HCEC 1CT (cell line): ENCODE measurements at regions not wholly inside any gene's neighbourhood (a gene's known extent, or its start where the extent isn't known, plus 50 kb on each side); places are given as distances from the start of the nearest gene placed in this dataset.

ENCODE experiments used
- DNase-seq: peaks from one replicate; pipeline ENCODE4 v3.0.0-alpha.2; 2017

DNA sequence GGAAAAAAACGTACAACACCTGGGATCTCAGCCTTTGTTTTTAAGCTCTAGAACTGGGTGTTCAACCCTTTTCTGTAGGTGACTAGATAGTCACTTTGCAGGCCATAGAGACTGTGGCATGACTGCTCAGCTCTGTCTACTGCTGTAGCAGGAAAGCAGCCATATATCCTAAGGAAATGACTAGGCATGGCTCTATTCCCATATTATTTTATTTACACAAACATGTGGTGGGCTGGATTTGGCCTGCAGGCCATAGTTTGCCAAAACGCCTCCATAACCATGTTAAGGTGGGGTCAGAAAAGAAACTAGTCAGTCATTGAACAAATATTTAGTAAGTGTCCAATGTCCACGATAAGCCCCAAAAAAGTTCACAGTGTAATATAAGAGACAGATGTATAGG is 452.5 kb downstream of the MCTP2 start:
- DNase-seq: no peak

DNA sequence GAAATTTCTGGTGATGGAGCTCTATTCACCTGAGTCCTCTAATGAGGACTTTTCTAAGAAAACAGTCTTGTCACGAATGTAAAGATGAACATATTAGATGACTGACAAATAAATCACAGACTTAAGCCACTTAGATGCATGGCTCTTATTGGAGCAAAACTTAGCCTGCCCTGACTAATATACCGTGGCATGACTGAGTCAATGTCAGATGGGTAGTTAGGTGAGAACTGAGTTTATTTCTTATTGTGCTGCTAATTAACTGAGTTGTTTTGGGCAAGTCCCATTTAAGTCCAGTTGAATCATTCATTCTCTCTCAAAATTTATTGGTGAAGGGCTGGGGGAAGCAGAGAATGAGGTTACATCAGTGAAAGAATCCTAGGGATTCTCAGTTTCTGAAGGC is 459.8 kb downstream of the MCTP2 start:
- no peak for DNase-seq

DNA sequence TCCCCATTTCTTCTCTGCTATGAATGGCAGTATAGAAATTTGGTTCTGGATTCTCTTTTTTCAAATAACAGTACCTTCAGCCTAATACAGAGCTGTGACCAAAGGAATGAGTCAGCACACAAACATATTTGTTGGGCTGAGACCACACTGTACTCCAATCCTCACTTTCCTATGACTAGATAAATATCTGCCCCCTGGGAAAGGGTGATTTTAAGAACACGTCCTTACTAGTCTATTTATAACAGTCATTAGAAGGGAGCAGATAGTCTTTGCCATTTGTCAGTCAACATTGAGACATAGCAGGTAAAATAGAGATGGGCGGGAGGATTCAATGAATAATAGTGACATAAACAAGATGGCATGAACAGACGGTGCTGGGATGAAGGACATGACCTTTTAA is 461.3 kb downstream of the MCTP2 start:
- no peak for DNase-seq

DNA sequence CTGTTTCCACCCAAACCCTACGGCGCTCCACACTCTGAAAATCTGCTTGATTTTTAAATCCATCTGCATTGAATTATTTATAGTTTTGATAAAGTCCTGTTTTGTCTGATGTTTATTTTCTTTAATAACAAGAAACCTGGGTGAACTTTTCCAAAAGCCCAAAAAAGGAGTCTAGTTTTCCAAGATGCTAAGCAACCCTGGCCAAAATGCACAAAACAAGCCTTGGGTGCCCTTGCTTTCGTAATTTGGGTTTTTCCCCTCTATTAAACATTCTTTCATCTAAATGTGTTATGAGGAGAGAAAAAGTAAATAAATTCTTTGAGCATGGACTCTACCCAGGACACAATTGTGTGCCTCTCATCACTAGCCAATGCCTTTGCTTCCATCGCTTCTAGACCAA is 468.9 kb downstream of the MCTP2 start:
- no peak for DNase-seq

DNA sequence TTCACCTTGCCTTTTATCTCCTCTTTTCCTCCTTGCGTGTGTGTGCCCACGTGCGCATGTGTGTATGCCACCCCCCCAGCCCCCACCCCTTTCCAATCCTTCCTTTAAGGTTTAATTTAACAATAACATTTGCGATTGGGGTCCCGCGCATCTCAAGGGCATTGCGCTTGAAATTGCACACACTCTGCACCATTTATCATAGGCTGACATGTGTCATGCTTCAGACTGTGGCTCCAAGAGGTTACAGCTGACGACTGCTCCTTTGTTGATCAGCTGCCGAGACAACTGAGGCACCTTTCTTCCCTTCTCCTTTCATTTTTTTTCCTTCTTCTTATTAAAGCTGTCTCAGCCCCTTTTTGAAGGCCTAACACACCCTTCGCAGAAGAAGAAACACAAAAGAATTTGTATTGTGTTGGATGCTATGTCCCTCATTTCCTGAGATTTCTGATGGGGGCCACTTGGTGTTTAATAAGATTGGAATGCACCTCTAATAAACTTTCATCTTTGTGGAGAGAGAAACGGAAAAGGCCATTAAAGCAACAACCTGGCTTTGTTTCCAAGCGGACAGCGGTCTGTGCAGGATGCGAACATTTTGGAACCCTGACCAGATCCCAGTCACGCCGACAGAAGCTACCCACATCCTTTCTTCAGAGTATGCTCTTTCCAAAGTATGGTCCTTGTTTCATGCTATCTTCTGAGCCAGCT is 470.1 kb downstream of the MCTP2 start:
- no peak for DNase-seq

DNA sequence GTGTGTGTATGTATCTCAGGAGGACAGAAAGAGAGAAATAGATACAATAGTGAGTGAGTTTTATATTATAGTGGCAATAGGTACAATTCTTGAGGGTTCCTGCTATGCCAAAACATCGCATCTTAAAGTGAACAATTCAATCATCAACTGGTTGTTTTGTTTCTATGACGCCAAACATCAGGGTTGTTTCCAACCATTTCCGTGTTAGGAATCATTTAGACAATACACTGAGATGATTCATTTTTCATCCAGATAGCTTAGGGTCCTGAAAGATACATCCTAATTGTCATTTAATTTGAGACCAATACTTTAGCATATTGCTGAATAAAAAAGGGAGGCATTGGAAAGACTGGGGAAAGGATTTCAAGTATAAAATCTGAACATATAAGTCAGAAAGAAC is 472.2 kb downstream of the MCTP2 start:
- DNase-seq: no peak

DNA sequence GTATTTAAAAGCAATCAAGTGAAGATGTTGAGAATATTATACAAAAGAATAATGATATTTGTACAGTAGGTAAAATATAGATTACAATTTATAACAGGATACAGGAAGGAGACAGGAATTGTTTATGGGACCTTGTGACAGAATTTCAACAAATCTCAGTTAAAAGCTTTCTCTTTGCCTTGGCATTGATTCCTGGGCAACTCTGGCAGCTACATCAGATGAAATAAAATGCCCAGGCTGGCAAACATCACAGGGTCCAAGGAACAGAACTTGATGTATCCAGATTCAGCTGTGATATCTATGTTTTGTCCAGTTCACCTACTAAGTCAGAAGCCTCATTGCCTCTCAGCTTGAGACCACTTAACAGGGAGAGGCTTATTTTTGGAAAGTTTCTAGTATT is 473.1 kb downstream of the MCTP2 start:
- DNase-seq: no peak

DNA sequence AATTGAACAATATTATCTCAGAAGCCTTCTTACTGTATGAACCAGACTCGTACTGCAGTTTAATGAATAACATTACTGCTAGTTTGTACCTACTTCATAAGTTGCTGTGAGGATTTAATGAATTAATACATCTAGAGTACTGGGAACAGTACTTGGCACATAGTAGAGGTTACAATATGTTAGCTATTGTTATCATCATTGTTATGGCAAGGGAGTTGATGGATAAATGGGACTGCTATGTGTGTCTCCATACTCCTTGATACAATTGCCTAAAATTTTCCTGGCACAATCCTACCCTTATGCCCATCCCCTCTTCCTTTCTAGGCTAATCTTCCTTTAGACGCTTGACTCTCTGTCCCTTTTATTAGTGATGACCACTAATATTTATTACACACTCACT is 473.6 kb downstream of the MCTP2 start:
- no peak for DNase-seq

DNA sequence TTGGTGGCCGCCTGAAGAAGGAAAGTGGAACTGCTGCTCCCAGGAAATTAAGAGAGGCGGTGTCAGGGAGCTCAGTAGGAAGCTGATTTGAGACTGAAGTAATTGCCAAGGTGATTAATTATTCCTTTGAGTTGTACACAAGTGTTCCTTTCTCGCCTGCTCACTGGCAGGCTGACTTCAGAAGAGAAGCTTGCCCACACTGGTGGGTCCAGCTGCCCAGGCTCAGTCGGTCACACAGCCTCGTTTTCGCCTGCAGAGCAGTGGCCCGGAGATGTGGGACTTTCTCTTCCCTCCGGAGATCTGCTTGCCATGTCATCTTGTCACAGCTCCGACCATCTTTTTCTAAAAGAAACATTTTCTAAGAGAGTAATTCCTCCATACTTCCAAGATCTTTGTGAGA is 478.0 kb downstream of the MCTP2 start:
- DNase-seq: no peak

DNA sequence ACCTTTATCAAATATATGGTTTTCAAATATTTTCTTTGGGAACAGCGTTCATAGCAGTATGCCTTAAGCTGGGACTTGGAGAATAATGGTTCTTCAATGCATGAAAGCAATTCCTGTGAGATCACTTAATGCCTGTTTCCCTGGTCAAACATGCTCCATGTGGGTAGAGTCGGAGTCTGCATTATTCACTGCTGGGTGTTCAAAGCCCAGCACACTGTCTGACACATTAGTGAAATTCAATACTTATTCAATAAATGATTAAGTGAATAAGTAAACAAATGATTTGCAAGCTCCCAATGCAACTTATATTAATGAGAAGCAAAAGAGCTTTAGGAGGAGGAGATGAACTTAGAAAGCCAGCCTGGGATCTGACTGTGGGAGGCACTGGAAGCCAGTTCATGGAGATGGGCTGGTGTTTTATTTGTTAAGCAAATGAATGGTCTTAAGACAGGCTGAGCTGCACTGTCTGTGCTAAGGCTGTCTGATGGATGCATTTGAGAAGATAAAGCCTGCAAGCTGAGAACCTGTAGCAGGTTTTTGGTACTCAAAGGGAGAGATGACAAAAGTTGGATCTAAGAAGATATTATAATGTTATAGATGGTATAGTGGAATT is 490.8 kb downstream of the MCTP2 start:
- DNase-seq: no peak

DNA sequence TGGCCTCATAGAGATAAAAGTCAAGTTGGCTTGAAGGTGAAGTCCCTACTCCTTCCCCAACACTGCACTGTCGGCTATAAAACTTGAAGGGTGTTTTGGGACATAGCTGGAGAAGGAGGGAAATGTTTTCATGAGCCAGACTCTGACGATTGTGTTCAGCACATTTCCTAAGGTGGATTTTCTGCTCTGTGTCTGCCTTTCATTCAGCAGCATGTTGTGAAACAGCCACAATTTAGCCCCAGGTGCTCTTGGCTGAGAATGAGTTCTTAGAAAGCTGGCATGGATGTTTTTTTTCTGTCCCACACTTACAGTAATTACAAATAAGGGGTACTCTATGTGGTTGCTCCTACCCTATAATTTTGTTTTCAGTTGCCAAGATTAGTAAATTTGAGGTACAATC is 492.4 kb downstream of the MCTP2 start:
- DNase-seq: no peak

DNA sequence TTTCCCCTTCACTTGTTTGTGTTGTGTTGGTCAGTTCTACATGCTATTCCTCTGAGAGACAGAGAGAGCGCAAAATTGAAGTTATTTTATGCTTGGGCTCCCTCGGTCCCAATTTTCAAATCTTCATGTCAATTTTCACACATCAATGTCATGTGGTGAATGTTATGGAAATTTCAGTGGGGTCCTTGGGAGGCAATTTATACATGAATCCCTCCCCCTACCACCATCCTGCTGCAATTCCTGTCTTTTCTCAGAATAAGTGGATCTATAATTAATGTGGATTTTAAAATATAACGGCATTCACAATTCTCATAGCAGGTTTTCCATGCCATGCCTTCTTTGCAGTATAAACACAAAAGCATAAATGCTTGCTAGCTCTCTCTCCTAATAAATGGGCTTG is 499.9 kb downstream of the MCTP2 start:
- DNase-seq: no peak

DNA sequence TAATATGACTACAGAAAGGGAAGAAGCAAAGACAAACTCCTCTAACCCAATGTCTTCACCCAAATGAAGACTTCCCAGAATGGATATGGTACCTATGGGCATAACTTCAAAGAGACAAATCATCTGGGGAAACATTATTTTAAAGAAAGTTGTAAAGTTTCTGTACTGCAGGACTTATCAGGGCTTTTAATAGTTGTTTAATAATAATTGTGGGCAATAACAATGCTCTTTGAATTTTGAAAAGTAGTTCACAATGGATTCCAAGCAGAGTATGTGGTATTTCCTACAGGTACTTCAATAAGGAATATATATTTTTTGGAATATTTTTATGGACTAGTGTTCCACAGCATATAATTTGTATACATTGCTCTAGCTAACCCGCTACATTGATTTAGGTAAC is 503.1 kb downstream of the MCTP2 start:
- DNase-seq: no peak

DNA sequence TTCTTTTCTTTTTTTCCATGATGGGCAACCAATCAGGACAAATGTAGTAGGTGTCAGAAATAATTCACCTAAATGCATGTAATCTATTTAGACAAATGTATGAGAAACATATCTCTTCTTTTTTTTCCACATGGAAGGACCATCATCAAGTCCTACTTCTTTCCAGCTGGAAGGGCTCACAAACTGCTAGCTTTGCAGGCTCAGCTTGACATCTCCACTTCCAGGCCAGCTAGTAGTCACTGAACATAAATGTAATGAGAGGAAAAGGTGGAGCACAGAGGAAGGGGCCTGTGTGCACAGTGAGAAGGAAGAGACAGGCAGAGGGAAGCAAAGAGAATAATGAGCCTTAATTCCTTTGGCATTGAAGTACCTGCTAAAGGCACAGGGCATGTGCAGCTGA is 504.9 kb downstream of the MCTP2 start:
- DNase-seq: no peak

DNA sequence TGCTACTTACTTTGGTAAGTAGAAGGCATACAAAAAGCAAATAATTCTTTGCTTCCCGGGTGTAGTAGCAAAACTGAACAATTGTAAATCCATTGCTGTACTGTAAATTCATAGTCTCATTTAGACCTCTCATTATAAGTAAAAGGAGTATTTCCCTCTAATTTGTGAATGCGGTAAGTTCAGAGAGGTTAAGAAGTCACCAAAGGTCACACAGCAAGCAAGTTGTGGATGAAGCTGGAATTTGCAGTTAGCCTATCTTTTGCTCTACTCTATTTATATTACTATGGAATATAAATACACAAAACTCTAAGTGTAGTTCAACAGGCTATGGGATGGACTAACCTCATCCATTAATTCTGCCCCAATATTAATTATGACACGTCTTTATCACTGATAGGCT is 508.3 kb downstream of the MCTP2 start:
- DNase-seq: no peak

DNA sequence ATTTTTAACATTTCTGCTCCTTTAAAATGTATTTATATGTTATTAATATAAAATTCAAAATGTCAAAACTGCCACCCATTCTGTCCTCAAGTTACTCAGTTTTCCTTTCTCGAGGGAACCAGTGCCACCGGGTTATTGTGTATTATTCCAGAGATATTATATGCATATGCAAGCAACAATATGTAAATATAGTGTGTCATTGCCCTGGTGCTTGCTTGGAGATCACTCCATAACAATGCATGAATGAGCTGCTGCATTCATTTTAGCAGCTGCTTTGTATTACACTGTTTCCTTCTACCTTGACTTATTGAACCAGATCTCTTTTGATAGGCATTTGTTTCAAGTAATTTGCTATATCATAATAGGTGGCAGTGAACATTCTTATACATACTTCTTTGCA is 509.1 kb downstream of the MCTP2 start:
- DNase-seq: no peak

DNA sequence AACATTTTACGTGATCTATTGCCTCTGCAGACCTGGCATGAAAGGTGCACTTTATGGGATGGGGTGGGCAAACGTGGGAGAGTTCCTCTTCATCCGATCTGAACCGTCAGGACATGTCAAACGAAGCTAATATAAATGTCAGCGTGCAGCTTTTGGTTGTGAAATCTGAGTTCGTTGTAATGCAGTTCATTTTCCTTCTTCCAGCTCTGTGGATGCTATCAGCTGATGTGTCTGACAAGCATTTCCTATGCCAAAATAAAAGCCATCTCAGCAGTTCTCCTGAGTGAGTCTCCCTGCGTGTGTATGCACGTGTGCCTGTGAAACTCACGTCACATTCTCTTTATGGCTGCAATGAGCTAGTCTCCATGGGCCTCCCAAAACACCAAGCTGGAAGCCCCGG is 512.3 kb downstream of the MCTP2 start:
- no peak for DNase-seq

DNA sequence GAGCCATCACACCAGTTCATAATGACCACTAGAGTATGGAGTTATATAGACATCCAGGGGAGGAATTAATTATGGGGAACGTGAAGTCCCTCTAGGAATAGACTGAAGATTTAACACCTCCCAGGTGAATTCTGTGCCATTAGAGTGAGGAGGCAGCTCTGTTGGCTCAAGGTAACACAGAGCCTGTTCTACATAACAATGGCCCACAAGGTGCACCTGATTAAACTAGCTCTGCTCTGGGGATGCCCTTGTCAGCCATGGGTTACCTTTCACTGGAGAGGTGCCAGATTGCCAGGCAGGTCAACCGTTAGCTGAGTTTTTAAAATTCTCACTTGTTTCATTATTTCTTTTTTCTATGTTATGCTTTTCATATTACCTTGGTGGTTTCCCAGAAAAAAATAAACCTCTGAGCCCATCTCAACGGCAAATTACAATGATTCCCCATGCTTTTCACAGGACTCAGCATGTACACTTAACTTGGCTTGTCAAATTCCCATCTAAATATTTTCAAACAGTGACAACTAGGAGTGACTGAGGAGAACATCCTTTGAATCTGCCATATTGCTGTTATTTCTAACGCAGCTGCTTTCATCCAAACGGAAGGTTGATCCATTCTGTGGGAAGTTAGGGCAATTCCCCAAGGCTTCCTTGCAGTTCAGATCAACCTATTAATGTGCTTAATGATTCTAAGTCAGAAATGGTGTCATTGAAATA is 512.9 kb downstream of the MCTP2 start:
- DNase-seq: no peak

DNA sequence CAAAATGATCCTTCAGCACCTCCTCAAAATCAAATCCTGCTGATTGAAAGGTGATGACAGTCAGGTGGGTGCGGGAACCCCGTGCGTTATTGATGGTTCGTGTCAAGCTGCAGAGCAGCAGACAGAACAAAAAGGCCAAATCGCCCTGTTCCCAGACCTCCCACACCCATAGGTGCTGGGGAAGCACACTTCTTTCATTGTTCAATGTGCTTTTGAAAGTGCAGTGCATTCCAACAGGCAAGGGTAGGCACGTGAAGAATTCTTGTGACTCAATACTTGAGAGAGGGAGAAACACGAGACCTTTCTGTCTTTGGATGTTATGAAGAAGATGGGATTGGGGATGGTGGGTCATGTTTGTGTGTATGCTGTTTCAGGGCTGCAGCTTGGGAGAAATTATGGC is 514.0 kb downstream of the MCTP2 start:
- no peak for DNase-seq

DNA sequence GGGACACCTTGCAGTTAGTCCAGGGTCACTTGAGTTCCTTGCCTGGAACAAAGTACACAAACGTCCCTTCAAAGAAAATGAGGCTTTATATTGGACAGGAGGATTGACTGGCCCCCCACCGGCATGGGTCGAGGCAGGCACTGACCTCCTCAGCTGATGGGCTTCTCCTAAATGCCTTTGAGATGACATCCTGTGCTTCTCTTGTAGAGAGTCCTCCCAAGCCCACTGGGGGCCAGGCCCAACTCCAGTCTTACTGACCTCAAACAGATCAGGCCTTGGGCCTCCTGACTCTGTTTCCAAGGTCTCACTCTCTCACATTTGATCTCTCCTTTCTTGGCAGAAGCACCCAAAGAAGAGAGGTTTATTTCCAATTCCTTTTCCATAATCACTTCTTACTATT is 516.1 kb downstream of the MCTP2 start:
- DNase-seq: no peak

DNA sequence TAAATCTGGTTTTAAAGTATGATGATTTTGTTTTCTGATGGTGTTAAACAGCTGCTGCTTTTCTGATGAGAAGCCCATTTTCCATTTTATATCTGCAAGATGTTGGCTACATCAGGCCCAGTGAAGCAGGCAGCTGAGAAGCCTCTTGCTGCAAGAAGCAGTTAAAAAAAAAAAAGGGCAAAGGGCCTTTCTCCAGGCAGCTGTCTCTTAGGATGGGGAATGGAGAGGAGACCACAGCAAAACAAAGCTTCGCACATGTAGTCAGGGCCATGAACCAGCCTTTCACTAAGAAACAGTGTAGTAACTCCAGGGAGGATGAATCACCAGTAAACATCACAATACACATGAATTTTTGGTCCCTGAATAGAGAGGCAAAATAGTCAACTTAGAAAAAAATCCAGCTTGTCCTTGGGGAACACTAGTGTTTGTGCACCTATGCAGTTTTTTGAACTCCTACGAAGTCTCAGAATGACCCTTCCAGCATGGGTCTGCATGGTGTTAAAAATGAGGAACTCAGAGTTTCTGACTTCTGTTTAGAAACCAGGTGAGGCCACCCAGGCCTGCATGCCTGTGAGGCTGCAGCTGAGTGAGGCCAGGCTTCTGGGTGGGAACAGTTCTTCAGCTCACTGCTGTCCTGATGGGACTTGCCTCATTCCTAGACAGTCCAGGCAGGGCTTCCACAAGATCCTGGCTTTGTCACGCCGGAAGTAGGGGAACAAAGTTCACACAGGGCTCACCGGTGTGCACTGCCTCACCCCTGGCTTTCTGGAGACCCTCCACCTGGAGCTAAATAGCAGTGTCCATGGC is 518.7 kb downstream of the MCTP2 start:
- peak; percentile 11 for DNase-seq

DNA sequence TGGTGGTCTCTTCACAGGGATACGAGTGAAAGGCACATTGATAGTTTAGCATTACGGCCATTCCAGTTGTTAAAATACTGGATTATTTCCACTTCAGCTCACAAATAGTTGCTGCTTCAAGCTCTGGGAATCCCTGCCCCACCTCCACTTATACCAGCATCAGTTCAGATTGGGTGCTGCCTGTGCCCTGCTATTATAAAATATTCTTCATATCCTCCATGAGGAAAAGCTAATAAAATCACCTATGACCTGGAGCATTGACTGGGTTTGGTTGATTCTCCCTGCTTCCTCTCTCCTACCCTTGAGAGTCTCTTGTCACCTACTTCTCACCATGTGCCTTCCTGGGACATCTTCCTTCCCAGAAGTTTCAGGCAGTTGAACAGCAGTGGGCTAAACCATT is 529.0 kb downstream of the MCTP2 start:
- DNase-seq: no peak

DNA sequence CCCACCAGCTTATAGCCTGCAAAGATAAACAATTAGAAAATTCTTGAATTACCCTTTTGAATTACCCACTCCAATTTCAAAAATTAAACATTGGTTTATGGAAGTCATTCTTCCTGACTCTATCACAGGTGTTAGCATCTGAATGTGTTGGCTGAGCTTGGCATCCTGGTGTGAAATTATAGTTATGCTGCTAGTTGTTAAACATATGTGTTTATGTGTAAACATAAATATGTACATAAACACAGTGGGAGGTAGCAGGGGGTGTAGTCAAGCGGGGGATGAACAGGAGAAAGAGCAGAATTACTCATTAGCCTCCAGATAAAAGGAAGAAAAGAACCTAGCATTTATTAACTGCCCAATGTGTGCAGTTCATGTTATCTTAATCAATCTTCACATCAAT is 530.2 kb downstream of the MCTP2 start:
- DNase-seq: no peak

DNA sequence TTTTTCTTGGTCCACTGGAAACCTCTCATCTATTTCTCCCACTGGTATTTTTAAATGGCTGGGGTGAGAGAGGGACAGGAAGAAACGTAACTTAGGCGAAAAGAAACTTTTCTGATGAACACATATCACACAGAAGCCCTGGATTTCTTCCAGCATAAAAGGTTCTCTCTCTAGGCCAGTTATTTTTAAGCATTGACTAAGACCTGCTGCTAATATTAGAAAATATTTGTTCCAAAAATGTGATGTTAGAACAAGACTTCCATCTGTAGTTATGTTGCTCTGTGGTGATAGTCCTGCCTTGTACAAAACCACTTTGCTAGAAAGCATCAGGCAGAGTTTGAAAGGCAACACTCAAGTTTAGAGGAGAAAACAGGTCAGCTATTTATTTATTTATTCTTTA is 537.7 kb downstream of the MCTP2 start:
- DNase-seq: no peak
